ENCODE measurements at regions not wholly inside any gene's neighbourhood (a gene's known extent, or its start where the extent isn't known, plus 50 kb on each side); places are given as distances from the start of the nearest gene placed in this dataset.

GRCh38 chr21:27129215-27129614, 162.3 kb upstream of the ADAMTS5 start:
- no peak for DNase-seq

GRCh38 chr21:27126140-27126539, 159.3 kb upstream of the ADAMTS5 start:
- no peak for DNase-seq

GRCh38 chr21:27122686-27123085, 155.8 kb upstream of the ADAMTS5 start:
- DNase-seq = no peak

- no peak for DNase-seq
Observed at GRCh38 chr21:27114111-27114510, 147.2 kb upstream of the ADAMTS5 start.

- DNase-seq = no peak
Observed at GRCh38 chr21:27112186-27112585, 145.3 kb upstream of the ADAMTS5 start.

- no peak for DNase-seq
Observed at GRCh38 chr21:27110956-27111355, 144.1 kb upstream of the ADAMTS5 start.

GRCh38 chr21:27108701-27109100, 141.8 kb upstream of the ADAMTS5 start:
- DNase-seq = no peak

- no peak for DNase-seq
Observed at GRCh38 chr21:27108228-27108627, 141.3 kb upstream of the ADAMTS5 start.

GRCh38 chr21:27104846-27105431, 138.1 kb upstream of the ADAMTS5 start:
- no peak for DNase-seq

- no peak for DNase-seq
Observed at GRCh38 chr21:27103768-27104167, 136.9 kb upstream of the ADAMTS5 start.

GRCh38 chr21:27101523-27101922, 134.6 kb upstream of the ADAMTS5 start:
- no peak for DNase-seq

GRCh38 chr21:27094184-27094948, 127.5 kb upstream of the ADAMTS5 start:
- no peak for DNase-seq

- no peak for DNase-seq
Observed at GRCh38 chr21:27086630-27087029, 119.7 kb upstream of the ADAMTS5 start.

GRCh38 chr21:27086186-27086585, 119.3 kb upstream of the ADAMTS5 start:
- DNase-seq = no peak

GRCh38 chr21:27085387-27085786, 118.5 kb upstream of the ADAMTS5 start:
- DNase-seq = no peak

GRCh38 chr21:27083144-27083543, 116.3 kb upstream of the ADAMTS5 start:
- DNase-seq = no peak

GRCh38 chr21:27082431-27083010, 115.6 kb upstream of the ADAMTS5 start:
- no peak for DNase-seq

- DNase-seq = no peak
Observed at GRCh38 chr21:27079636-27080240, 112.8 kb upstream of the ADAMTS5 start.

GRCh38 chr21:27078915-27079314, 112.0 kb upstream of the ADAMTS5 start:
- no peak for DNase-seq

GRCh38 chr21:27077501-27077900, 110.6 kb upstream of the ADAMTS5 start:
- DNase-seq = no peak

GRCh38 chr21:27076025-27076424, 109.1 kb upstream of the ADAMTS5 start:
- no peak for DNase-seq

GRCh38 chr21:27070861-27071670, 104.2 kb upstream of the ADAMTS5 start:
- no peak for DNase-seq

- no peak for DNase-seq
Observed at GRCh38 chr21:27068811-27069210, 101.9 kb upstream of the ADAMTS5 start.

All from AML-193 (cell line).